OCI-LY7 (cell line): ENCODE measurements at regions not wholly inside any gene's neighbourhood (a gene's known extent, or its start where the extent isn't known, plus 50 kb on each side); places are given as distances from the start of the nearest gene placed in this dataset.

Experiments used
- BruUV-seq: library from RNA; stranded (reverse); fragments of 400-500 nt; replicated peaks from 2 replicates; lab custom pipeline; 2021; lab: Mats Ljungman, UMichigan
- CTCF ChIA-PET: fragments of 300-600 bp; sonication (Branson Sonifier 250); formaldehyde crosslinking; loops from one replicate; lab custom pipeline; 2022; ENCODE audit warnings: antibody characterized with exemption; ENCODE audit not compliant: unreplicated experiment; lab: Charles Lee
- POLR2A ChIA-PET: fragments of 300-600 bp; sonication (Branson Sonifier 250); formaldehyde crosslinking; loops from one replicate; lab custom pipeline; 2022; ENCODE audit warnings: antibody characterized with exemption; lab: Charles Lee
- DNase-seq: peaks from one replicate; pipeline ENCODE4 v3.0.0-alpha.2; 2015; ENCODE audit warnings: low spot score
- H2AFZ ChIP-seq: fragments of 200-600 bp; sonication (generic), shearing (Covaris generic); 2 replicates; pipeline ENCODE4 v1.6.1; 2014; ENCODE audit warnings: mild to moderate bottlenecking, antibody characterized with exemption, low read length, moderate library complexity
- H3K27ac ChIP-seq: fragments of 200-600 bp; sonication (generic); 2 replicates; pipeline ENCODE4 v1.5.1; 2014; ENCODE audit warnings: mixed run types, low read depth, mild to moderate bottlenecking, moderate library complexity, low read length, inconsistent platforms; ENCODE audit not compliant: poor library complexity, severe bottlenecking
- H3K36me3 ChIP-seq: fragments of 200-600 bp; sonication (generic); 2 replicates; pipeline ENCODE4 v1.6.1; 2014; ENCODE audit warnings: mild to moderate bottlenecking, antibody characterized with exemption, low read length, moderate library complexity, mixed read lengths; ENCODE audit not compliant: insufficient read depth
- H3K4me1 ChIP-seq: fragments of 200-600 bp; sonication (generic); 2 replicates; pipeline ENCODE4 v1.5.1; 2014; ENCODE audit warnings: mild to moderate bottlenecking, low read length; ENCODE audit not compliant: insufficient read depth, poor library complexity, severe bottlenecking
- H3K4me2 ChIP-seq: fragments of 200-600 bp; sonication (generic); 2 replicates; pipeline ENCODE4 v1.6.1; 2014; ENCODE audit warnings: mild to moderate bottlenecking, low read length
- H3K4me3 ChIP-seq: fragments of 200-600 bp; sonication (generic); 2 replicates; pipeline ENCODE4 v1.5.1; 2014; ENCODE audit warnings: mild to moderate bottlenecking, low read depth, low read length; ENCODE audit not compliant: poor library complexity, severe bottlenecking
- H3K79me2 ChIP-seq: fragments of 200-600 bp; sonication (generic); 2 replicates; pipeline ENCODE4 v1.6.1; 2016; ENCODE audit warnings: low read depth, mild to moderate bottlenecking, low read length, moderate library complexity, mixed read lengths; ENCODE audit not compliant: insufficient read depth
- H3K9me2 ChIP-seq: fragments of 200-600 bp; sonication (generic); 2 replicates; pipeline ENCODE4 v1.6.1; 2016; ENCODE audit warnings: mild to moderate bottlenecking, low read length, mixed read lengths; ENCODE audit not compliant: insufficient read depth
- H3K9me3 ChIP-seq: fragments of 200-600 bp; sonication (generic); 2 replicates; pipeline ENCODE4 v1.6.1; 2014; ENCODE audit warnings: mild to moderate bottlenecking, mixed run types, low read length, mixed read lengths
- H4K20me1 ChIP-seq: fragments of 200-600 bp; sonication (generic); 2 replicates; pipeline ENCODE4 v1.6.1; 2014; ENCODE audit warnings: mild to moderate bottlenecking, antibody characterized with exemption, low read length, moderate library complexity, mixed read lengths; ENCODE audit not compliant: insufficient read depth
- CTCF ChIP-seq: fragments of 200-600 bp; sonication (generic); conservative IDR thresholded peaks from 2 replicates; pipeline ENCODE4 v1.5.1; 2014; ENCODE audit warnings: mild to moderate bottlenecking, antibody characterized with exemption, low read length, moderate library complexity, mixed read lengths
- EZH2phosphoT487 ChIP-seq: fragments of 200-600 bp; sonication (generic); IDR thresholded peaks from 2 replicates; pipeline ENCODE4 v1.6.1; 2018; ENCODE audit warnings: low read depth, borderline replicate concordance, mild to moderate bottlenecking, mixed run types, antibody characterized with exemption, low read length, moderate library complexity, mixed read lengths
- intact Hi-C: fragments of 100-400 bp; cut with micrococcal nuclease; formaldehyde crosslinking; loops from one replicate; pipeline ENCODE4 v1.10.0; 2022; ENCODE audit not compliant: unreplicated experiment

- H3K79me2 ChIP-seq = no peaks in the 10 kb centered on the region
- no peak overlapping the region for H3K4me3 ChIP-seq
- no peaks in the 10 kb centered on the region for H3K9me3 ChIP-seq
- CTCF ChIA-PET = no interaction called here
- no peaks in the 10 kb centered on the region for H4K20me1 ChIP-seq
- H3K9me2 ChIP-seq = no peaks in the 10 kb centered on the region
- no TSS peak for BruUV-seq
- no peaks in the 10 kb centered on the region for H3K36me3 ChIP-seq
- H3K4me2 ChIP-seq = no peak overlapping the region
- POLR2A ChIA-PET = no interaction called here
- intact Hi-C loops = no loop called here
- H2AFZ ChIP-seq = no peak overlapping the region
- TF ChIP-seq EZH2phosphoT487 = no peak
- TF ChIP-seq CTCF = no peak
- H3K27ac ChIP-seq = no peak overlapping the region
- H3K4me1 ChIP-seq = no peaks in the 10 kb centered on the region
- DNase-seq = no peak
Observed at GRCh38 chr10:129005080-129005479, 462.0 kb upstream of the MGMT start.

DNA sequence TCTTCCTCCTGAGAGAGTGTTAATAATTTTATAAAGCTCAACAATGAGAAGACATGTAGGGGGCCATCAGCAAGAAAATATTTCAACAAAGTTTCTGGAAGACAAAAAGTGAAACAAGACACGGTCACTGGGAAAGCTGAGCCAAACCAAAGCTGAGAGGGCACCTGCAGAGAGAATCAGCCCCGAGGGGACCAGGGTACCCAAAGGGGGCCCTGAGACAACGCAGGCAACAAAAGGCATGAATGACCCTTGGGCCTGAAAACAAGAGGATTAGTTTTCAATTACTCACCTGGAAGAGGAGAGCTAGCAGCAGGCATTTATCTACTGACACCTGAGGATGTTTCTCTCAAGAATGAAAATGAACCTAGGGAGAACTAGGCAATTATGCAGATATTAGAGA, 461.2 kb upstream of the MGMT start:
- H3K4me2 ChIP-seq = no peak overlapping the region
- ChIA-PET CTCF (interaction anchor here (0.6 kb wide), 1 partner anchor 37 kb away, joined by 4 read pairs; no protein-coding TSS in a partner anchor), POLR2A (no interaction called here)
- no peaks in the 10 kb centered on the region for H3K79me2 ChIP-seq
- BruUV-seq = no TSS peak
- DNase-seq = no peak
- no peak overlapping the region for H3K4me3 ChIP-seq
- no peak overlapping the region for H2AFZ ChIP-seq
- H3K9me2 ChIP-seq = no peaks in the 10 kb centered on the region
- no peaks in the 10 kb centered on the region for H3K4me1 ChIP-seq
- intact Hi-C loops = no loop called here
- H3K36me3 ChIP-seq = no peaks in the 10 kb centered on the region
- no peak overlapping the region for H3K27ac ChIP-seq
- H3K9me3 ChIP-seq = no peaks in the 10 kb centered on the region
- no peaks in the 10 kb centered on the region for H4K20me1 ChIP-seq
- TF ChIP-seq EZH2phosphoT487 (no peak), CTCF (no peak)

DNA sequence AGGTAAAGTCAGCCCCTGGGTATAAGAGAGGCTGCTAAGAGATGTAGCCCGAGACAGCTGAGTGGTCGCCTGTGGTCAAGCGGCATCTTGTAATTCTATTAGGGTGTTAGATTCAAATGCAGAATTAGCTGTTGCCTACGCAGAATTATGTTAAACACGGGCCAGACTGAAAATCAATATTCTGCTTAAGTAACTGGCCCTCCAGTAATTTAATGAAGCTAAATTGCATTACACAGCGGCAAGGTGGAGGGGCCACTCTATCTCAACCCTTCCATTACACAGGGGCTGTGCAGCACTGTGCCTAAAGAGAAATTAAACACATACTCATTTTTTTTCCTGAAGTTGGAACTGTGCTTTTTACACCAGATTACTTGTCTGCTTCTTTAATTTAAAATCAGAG, 448.5 kb upstream of the MGMT start:
- H4K20me1 ChIP-seq = no peaks in the 10 kb centered on the region
- H3K79me2 ChIP-seq = no peaks in the 10 kb centered on the region
- H3K4me3 ChIP-seq = no peak overlapping the region
- POLR2A ChIA-PET = no interaction called here
- no peak for DNase-seq
- no peak overlapping the region for H3K27ac ChIP-seq
- no peaks in the 10 kb centered on the region for H3K9me2 ChIP-seq
- CTCF ChIA-PET = no interaction called here
- H3K9me3 ChIP-seq = no peaks in the 10 kb centered on the region
- intact Hi-C loops = no loop called here
- H3K4me1 ChIP-seq = no peaks in the 10 kb centered on the region
- H3K36me3 ChIP-seq = no peaks in the 10 kb centered on the region
- no peak for TF ChIP-seq EZH2phosphoT487
- BruUV-seq = no TSS peak
- H2AFZ ChIP-seq = no peak overlapping the region
- no peak overlapping the region for H3K4me2 ChIP-seq
